ENCODE measurements at regions not wholly inside any gene's neighbourhood (a gene's known extent, or its start where the extent isn't known, plus 50 kb on each side); places are given as distances from the start of the nearest gene placed in this dataset.

DNA sequence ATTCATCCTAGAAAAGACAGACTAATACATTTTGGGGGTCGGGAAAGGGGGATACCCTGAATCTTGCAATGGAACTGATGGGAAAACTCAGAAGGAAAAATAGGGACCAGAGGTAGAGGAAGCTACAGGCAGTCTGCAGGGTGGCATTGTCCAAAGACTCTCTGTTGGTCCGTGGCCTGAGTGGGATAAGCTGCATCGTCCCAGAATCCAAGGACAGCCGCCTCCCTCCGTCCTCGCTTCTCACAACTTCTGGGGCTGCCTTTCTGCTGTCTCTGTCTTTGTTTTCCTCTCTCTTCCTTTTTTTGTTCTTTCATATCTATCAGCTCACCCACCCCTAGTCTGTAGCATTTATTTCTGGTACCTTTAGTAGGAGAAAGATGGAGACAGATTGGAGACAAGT is 1052.6 kb upstream of the RBFOX1 start:
- DNase-seq (ENCODE audit: low read depth): no peak

GRCh38 chr16:6279286-6279685 is 1053.4 kb upstream of the RBFOX1 start:
- no peak for DNase-seq (ENCODE audit: low read depth)

DNA sequence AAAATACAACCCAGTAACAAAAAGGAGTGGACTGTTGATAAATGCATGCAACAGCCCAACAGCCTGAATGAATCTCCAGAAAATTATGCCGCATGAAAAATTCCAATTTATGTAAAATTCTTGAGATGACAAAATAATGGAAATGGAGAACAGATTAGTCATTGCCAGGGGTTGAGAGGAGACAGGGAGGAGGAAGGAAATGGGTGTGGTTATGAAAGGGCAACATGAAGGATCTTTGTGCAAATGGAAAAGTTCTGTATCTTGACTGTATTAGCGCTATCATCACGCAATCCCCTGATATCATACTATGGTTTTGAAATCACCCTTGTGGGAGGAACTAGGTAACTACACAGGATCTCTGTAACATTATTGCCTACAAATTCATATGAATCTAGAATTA is 1058.3 kb upstream of the RBFOX1 start:
- DNase-seq (ENCODE audit: low read depth): no peak

DNA sequence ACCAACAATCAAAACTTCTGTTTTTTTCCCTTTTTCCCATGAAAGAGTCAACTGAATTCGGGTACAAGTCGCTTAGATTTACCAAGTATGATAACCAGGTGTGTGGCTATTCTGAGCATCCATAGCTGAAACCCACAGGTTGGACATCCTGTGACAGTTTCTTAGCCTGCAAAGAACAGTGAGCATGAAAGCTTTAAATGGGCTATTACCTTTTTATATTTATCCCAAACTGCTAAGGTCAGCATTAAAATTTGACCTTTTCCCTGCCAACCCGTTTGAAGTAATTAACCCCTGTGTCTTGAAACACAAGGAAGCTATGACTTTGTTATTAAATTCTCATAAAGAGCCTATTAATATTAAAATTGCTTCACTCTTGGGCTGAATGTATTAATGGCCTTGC is 1065.0 kb upstream of the RBFOX1 start:
- DNase-seq (ENCODE audit: low read depth): no peak

DNA sequence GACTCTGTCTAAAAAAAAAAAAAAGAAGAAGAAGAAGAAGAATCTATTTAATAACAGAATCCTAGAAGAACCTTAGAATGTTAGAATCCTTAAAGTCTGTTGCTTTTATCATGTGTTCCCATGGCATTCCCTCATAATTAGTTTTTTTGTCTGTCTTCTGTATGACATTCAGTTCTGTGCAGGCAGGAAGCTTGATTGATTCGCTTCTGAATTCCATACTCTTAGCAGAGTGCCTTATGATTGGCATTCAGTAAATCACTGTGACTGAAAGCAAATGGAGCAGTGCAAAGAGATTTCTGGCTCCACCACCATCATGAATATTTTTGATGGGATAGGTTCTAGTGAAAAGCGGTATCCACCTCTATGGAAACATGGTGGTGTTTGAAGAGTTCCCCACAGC is 1065.9 kb upstream of the RBFOX1 start:
- DNase-seq (ENCODE audit: low read depth): no peak

- DNase-seq (ENCODE audit: low read depth): no peak
Observed at GRCh38 chr16:6265968-6266367, 1066.7 kb upstream of the RBFOX1 start.

GRCh38 chr16:6258056-6258455 is 1074.6 kb upstream of the RBFOX1 start:
- no peak for DNase-seq (ENCODE audit: low read depth)

GRCh38 chr16:6252541-6252940 is 1080.1 kb upstream of the RBFOX1 start:
- no peak for DNase-seq (ENCODE audit: low read depth)

DNA sequence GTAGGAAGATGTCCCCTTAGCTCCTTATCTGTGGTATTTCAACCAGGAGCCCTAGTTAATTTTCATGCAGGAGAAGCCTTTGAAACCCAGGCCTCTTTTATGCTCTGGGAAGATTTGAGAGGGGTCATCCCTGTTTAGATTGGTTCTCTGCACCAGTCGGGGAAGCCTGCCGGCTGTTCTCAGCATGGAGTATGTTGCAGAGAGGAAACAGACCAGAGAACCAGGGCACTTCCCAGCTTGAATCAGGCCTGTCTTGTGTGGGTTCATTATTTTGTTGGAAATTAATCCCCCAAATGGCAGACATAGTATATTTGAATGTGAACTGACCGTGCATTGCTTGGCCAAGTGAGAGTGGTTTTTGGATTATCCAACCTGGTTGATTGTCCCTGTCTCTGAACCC is 1082.1 kb upstream of the RBFOX1 start:
- DNase-seq (ENCODE audit: low read depth): no peak

DNA sequence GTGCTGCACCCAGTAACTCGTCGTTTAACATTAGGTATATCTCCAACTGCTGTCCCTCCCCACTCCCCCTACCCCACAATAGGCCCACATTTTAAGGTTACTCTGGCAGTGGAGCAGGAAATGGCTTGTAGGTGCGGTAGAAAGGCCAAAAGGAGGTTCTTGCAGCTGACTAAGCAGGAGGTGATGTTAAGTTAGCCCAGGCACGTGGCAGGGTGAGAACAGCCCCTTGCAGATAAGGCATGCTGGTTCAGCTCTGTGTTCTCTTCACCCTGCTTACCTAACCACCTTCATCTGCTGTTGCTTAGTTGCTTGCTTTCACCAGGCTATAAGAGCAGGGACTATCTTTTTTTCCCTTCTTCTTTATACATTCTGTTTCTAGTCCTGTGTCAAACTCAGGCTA is 1082.8 kb upstream of the RBFOX1 start:
- DNase-seq (ENCODE audit: low read depth): no peak

GRCh38 chr16:6248199-6248598 is 1084.4 kb upstream of the RBFOX1 start:
- DNase-seq (ENCODE audit: low read depth): no peak

DNA sequence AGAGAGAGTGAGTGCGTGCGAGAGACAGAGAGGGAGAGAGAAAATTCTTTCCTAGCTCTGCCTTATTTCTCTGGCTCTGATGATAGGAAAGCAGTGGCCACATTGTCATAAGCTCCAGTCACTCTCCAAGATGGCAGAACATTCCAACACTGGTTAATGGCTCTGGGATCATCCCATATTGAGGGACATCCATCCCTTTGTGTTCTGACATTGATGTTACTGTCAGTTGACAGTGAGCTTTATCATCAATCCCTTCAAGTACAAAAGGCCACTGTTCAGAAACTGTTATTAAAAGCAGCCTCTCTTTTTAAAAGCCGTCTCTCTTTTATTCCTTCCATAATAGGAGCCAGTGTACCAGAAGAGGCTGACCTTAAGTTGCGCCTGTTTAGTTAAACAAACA is 1084.9 kb upstream of the RBFOX1 start:
- DNase-seq (ENCODE audit: low read depth): no peak

GRCh38 chr16:6247150-6247549 is 1085.5 kb upstream of the RBFOX1 start:
- no peak for DNase-seq (ENCODE audit: low read depth)

DNA sequence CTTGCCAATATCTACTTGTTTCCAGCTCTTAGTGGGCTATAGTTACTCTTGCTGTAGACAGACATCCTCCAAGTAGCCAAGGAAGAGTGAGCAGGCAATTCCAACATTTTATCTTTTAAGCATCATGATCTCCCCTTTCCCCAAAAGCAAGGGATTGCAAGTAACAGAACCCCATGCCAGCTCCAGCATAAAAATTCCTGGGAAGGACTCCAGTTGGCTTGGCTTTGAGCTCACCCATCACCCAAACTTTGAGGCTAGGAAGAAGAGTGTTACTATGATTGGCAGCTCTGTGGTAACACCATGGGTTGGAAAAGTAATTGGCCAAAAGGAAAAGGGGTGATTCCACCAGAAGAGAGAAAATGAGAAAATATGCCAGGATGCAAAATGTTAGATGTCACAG is 1086.4 kb upstream of the RBFOX1 start:
- DNase-seq (ENCODE audit: low read depth): no peak

GRCh38 chr16:6232056-6232455 is 1100.6 kb upstream of the RBFOX1 start:
- DNase-seq (ENCODE audit: low read depth): no peak

- DNase-seq (ENCODE audit: low read depth): no peak
Observed at GRCh38 chr16:6231398-6231797, 1101.2 kb upstream of the RBFOX1 start.

GRCh38 chr16:6229186-6229585 is 1103.5 kb upstream of the RBFOX1 start:
- no peak for DNase-seq (ENCODE audit: low read depth)

DNA sequence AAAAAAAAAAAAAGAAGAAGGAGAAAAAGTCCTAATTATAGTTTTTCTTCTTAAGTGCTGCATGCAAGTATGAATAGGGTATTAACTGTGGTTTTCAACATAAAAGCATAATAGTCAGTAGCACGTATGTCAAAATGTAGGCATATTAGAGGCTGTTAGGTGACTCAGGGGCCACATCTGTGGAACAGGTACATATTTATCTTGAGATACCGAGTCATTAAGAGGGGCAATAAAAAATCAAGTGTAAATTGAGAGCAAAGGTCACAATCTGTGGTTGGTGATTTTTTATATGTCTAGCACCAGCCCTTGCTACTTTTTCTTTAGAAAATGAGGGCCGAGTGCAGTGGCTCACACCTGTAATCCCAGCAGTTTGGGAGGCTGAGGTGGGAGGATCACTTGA is 1113.8 kb upstream of the RBFOX1 start:
- DNase-seq (ENCODE audit: low read depth): no peak

DNA sequence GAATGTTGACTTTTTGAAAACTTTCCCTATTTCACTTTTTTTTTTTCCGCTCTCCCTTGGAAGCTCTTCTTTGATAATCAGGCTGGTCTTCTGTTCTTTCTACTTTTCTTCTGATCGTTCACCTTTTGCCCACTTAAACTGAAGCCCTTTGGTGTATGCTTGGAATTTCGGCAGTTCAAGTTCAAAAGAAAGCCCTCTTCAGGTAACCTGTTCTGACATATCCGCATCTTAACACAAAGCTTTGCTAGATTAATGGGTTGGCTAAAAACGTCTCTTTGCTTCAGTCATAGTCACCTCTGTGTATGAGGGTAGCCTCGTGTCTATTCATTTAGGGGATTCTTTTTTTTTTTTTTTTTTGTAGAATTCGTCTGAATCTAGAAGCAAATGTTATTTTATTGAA is 1115.8 kb upstream of the RBFOX1 start:
- DNase-seq (ENCODE audit: low read depth): no peak

- no peak for DNase-seq (ENCODE audit: low read depth)
Observed at GRCh38 chr16:6211644-6212043, 1114.0 kb upstream of the EEF2KMT start.

- DNase-seq (ENCODE audit: low read depth): no peak
Observed at GRCh38 chr16:6209355-6209930, 1111.8 kb upstream of the EEF2KMT start.

DNA sequence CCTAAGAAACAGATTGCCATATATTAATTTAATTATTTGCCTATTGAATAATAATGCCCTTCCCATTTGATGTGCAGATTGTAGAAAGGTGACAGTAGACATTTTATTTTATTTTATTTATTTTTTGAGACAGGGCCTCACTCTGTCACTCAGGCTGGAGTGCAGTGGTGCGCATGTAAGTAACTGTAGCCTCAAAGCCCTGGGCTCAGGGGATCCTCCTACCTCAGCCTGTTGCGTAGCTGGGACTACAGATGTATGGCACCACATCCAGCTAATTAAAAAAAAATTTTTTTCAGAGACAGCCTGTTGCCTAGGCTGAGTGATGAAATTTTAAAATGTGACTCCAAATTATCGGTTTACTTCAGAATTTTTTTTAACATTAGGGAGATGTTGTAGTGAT is 1110.0 kb upstream of the EEF2KMT start:
- DNase-seq (ENCODE audit: low read depth): no peak

DNA sequence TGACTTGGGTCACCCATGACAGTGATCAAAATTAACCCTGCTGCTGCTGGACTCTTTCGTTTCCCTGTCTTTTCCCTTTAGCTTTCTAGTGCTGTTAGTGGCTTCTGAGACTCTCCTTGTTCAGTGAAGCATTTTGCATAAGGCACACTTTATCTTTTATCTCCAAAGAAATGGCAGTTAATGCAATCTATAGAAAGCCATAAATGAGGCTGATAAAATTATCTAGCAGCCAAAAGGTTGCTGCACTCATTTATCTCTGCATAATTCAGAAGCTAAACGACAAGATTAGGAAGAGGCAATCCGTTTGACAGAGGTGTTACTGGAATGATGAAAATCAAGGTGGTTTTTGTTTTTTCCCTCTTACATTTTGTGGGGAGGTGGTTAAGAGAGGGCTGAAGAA is 1109.5 kb upstream of the EEF2KMT start:
- no peak for DNase-seq (ENCODE audit: low read depth)

DNA sequence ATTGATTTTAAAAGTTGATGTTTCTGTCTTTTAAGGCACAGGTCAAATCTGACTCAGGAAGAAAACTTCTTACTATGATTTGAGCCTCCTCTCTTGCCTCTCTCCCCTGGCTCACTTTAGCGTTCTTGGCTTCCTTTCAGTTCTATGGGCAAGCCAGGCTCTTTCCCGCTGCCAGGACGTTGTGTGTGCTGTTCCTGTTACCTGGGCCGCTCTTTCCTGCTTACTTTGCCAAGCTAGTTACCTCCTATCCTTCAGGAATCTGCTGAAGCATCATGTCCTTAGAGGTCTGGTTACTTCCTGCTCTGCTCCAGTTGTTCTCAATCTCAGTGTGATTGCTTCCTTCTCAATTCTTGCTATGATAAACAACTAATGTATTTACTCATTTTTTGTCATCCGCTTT is 1108.5 kb upstream of the EEF2KMT start:
- DNase-seq (ENCODE audit: low read depth): no peak

GRCh38 chr16:6204945-6205344 is 1107.3 kb upstream of the EEF2KMT start:
- no peak for DNase-seq (ENCODE audit: low read depth)
